HG02885 (cell line): ENCODE measurements at regions not wholly inside any gene's neighbourhood (a gene's known extent, or its start where the extent isn't known, plus 50 kb on each side); places are given as distances from the start of the nearest gene placed in this dataset.

Experiments
- ATAC-seq: cut with Tn5 transposase; IDR thresholded peaks from one replicate; pipeline ENCODE4 v1.9.1; 2021; ENCODE audit warnings: mild to moderate bottlenecking; ENCODE audit not compliant: unreplicated experiment, poor library complexity

GRCh38 chr2:217749008-217749407 lies 253.8 kb downstream of the TNS1 start:
- no peak for ATAC-seq

- ATAC-seq = no peak
Observed at GRCh38 chr2:217746808-217747207, 256.0 kb downstream of the TNS1 start.

- ATAC-seq = no peak
Observed at GRCh38 chr2:217743966-217744761, 258.6 kb downstream of the TNS1 start.

- ATAC-seq = no peak
Observed at GRCh38 chr2:217743407-217743806, 259.4 kb downstream of the TNS1 start.

GRCh38 chr2:217742841-217743240 lies 260.0 kb downstream of the TNS1 start:
- no peak for ATAC-seq

- no peak for ATAC-seq
Observed at GRCh38 chr2:217742276-217742675, 260.5 kb downstream of the TNS1 start.

GRCh38 chr2:217741381-217741955 lies 261.3 kb downstream of the TNS1 start:
- ATAC-seq = no peak

GRCh38 chr2:217740756-217741155 lies 262.0 kb downstream of the TNS1 start:
- ATAC-seq = no peak

GRCh38 chr2:217740178-217740577 lies 262.6 kb downstream of the TNS1 start:
- no peak for ATAC-seq

- ATAC-seq = no peak
Observed at GRCh38 chr2:217739741-217740140, 263.1 kb downstream of the TNS1 start.

GRCh38 chr2:217738061-217738460 lies 264.7 kb downstream of the TNS1 start:
- no peak for ATAC-seq

- no peak for ATAC-seq
Observed at GRCh38 chr2:217736776-217737550, 265.8 kb downstream of the TNS1 start.

- ATAC-seq = no peak
Observed at GRCh38 chr2:217735899-217736298, 266.9 kb downstream of the TNS1 start.

- ATAC-seq = no peak
Observed at GRCh38 chr2:217735034-217735433, 267.8 kb downstream of the TNS1 start.

- no peak for ATAC-seq
Observed at GRCh38 chr2:217733461-217733860, 269.3 kb downstream of the TNS1 start.

GRCh38 chr2:217732992-217733391 lies 269.8 kb downstream of the TNS1 start:
- no peak for ATAC-seq

- no peak for ATAC-seq
Observed at GRCh38 chr2:217731805-217732204, 271.0 kb downstream of the TNS1 start.

GRCh38 chr2:217729421-217730053 lies 273.3 kb downstream of the TNS1 start:
- no peak for ATAC-seq

GRCh38 chr2:217727801-217728200 lies 275.0 kb downstream of the TNS1 start:
- no peak for ATAC-seq

GRCh38 chr2:217725409-217725808 lies 277.4 kb downstream of the TNS1 start:
- no peak for ATAC-seq

- no peak for ATAC-seq
Observed at GRCh38 chr2:217724471-217724870, 278.3 kb downstream of the TNS1 start.
